KMS-11 (cell line): ENCODE measurements at regions not wholly inside any gene's neighbourhood (a gene's known extent, or its start where the extent isn't known, plus 50 kb on each side); places are given as distances from the start of the nearest gene placed in this dataset.

Experiments
- H2AFZ ChIP-seq: fragments of 200-600 bp; sonication (generic); 2 replicates; pipeline ENCODE4 v1.6.1; 2016; ENCODE audit warnings: antibody characterized with exemption, mixed run types, low read depth
- H3K27ac ChIP-seq: fragments of 200-600 bp; sonication (generic); 2 replicates; pipeline ENCODE4 v1.6.1; 2016; ENCODE audit warnings: mild to moderate bottlenecking, mixed run types
- H3K27me3 ChIP-seq: fragments of 200-600 bp; sonication (generic); 2 replicates; pipeline ENCODE4 v1.6.1; 2017; ENCODE audit warnings: mild to moderate bottlenecking, low read depth, mixed run types, moderate library complexity; ENCODE audit not compliant: insufficient read depth
- H3K36me3 ChIP-seq: fragments of 200-600 bp; sonication (generic); 2 replicates; pipeline ENCODE4 v1.6.1; 2017; ENCODE audit warnings: mild to moderate bottlenecking, mixed run types; ENCODE audit not compliant: insufficient read depth
- H3K4me1 ChIP-seq: fragments of 200-600 bp; sonication (generic); 2 replicates; pipeline ENCODE4 v1.6.1; 2016; ENCODE audit warnings: mild to moderate bottlenecking, low read depth, mixed run types; ENCODE audit not compliant: poor library complexity, severe bottlenecking
- H3K4me2 ChIP-seq: fragments of 200-600 bp; sonication (generic); 2 replicates; pipeline ENCODE4 v1.7.0; 2016; ENCODE audit warnings: mild to moderate bottlenecking, mixed run types
- H3K4me3 ChIP-seq: fragments of 200-600 bp; sonication (generic); IDR thresholded peaks from 2 replicates; pipeline ENCODE4 v1.6.1; 2017; ENCODE audit warnings: low read depth, low read length, mixed read lengths; ENCODE audit not compliant: insufficient read depth
- H3K79me2 ChIP-seq: fragments of 200-600 bp; sonication (generic); 2 replicates; pipeline ENCODE4 v1.6.1; 2016; ENCODE audit warnings: low read depth, mixed run types; ENCODE audit not compliant: insufficient read depth
- H3K9ac ChIP-seq: fragments of 200-600 bp; sonication (generic); 2 replicates; pipeline ENCODE4 v1.6.1; 2016; ENCODE audit warnings: mild to moderate bottlenecking, mixed run types
- H4K20me1 ChIP-seq: fragments of 200-600 bp; sonication (generic); 2 replicates; pipeline ENCODE4 v1.6.1; 2016; ENCODE audit warnings: mild to moderate bottlenecking, mixed run types; ENCODE audit not compliant: insufficient read depth
- CTCF ChIP-seq: fragments of 200-600 bp; sonication (generic); conservative IDR thresholded peaks from 2 replicates; pipeline ENCODE4 v1.6.1; 2017; ENCODE audit warnings: low read depth, mild to moderate bottlenecking, antibody characterized with exemption, low read length, moderate library complexity, mixed read lengths

- H3K79me2 ChIP-seq: no peaks in the 10 kb centered on the region
- H2AFZ ChIP-seq: no peak overlapping the region
- no peak overlapping the region for H3K4me2 ChIP-seq
- no peak overlapping the region for H3K27ac ChIP-seq
- no peaks in the 10 kb centered on the region for H3K36me3 ChIP-seq
- H3K4me1 ChIP-seq: no peaks in the 10 kb centered on the region
- no peaks in the 10 kb centered on the region; the same call in 1 of the 2 replicates for H3K27me3 ChIP-seq
- no peak for TF ChIP-seq CTCF
- H4K20me1 ChIP-seq: no peaks in the 10 kb centered on the region
- no peak overlapping the region for H3K4me3 ChIP-seq
- H3K9ac ChIP-seq: no peak overlapping the region
These were observed 111.2 kb upstream of the FGF3 start for GRCh38 chr11:69930081-69931059.

- Histone ChIP-seq H3K4me1 (no peaks in the 10 kb centered on the region), H3K27ac (no peak overlapping the region), H3K79me2 (no peaks in the 10 kb centered on the region), H3K36me3 (no peaks in the 10 kb centered on the region), H4K20me1 (no peaks in the 10 kb centered on the region), H2AFZ (no peak overlapping the region), H3K4me2 (no peak overlapping the region), H3K4me3 (no peak overlapping the region), H3K27me3 (no peaks in the 10 kb centered on the region; the same call in 1 of the 2 replicates), H3K9ac (no peak overlapping the region)
- no peak for TF ChIP-seq CTCF
These were observed 112.1 kb upstream of the FGF3 start for GRCh38 chr11:69931060-69931910.

GRCh38 chr11:69931994-69932910 lies 113.0 kb upstream of the FGF3 start:
- Histone ChIP-seq H3K36me3 (no peaks in the 10 kb centered on the region), H3K27me3 (no peaks in the 10 kb centered on the region; the same call in 1 of the 2 replicates), H2AFZ (no peak overlapping the region), H4K20me1 (no peaks in the 10 kb centered on the region), H3K4me2 (no peak overlapping the region), H3K9ac (no peak overlapping the region), H3K79me2 (no peaks in the 10 kb centered on the region), H3K4me1 (no peaks in the 10 kb centered on the region), H3K4me3 (no peak overlapping the region), H3K27ac (no peak overlapping the region)
- no peak for TF ChIP-seq CTCF

DNA sequence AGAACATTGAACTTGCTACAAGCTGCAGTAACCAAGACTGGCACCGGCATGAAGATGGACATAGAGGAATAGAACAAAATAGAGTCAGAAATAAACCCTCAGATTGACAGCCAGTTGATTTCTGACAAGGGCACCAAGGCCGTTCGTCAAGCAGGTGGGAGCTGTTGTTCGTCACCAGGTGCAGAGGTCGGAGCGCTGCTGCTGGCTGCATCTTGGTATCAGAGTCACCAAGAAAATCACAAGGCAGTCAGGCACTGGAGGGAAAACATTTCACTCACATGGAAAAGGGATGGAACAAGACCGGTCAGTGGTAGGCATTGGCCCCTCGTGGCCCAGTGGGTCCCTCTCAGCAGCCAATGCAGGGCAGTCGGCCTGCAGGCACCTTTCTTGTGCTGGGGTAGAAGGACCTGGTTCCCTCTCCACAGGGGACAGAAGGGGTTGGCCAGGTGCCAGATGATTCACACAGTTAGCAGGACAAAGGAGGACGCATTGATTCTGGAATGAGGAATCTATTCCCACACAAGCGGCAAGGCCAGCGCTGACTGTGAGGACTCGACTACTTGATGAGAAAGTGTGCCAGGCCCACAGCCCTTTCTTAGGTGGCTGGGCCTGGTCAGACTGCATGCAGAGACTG lies 115.8 kb upstream of the FGF3 start:
- Histone ChIP-seq H3K4me2 (no peak overlapping the region), H3K4me1 (no peaks in the 10 kb centered on the region), H3K9ac (no peak overlapping the region), H3K27me3 (peaks cover 3% of the 10 kb centered on the region; the same call in 1 of the 2 replicates), H2AFZ (no peak overlapping the region), H3K79me2 (no peaks in the 10 kb centered on the region), H4K20me1 (no peaks in the 10 kb centered on the region), H3K36me3 (no peaks in the 10 kb centered on the region), H3K4me3 (no peak overlapping the region), H3K27ac (no peak overlapping the region)
- no peak for TF ChIP-seq CTCF
